H1 (cell line): ENCODE measurements at regions not wholly inside any gene's neighbourhood (a gene's known extent, or its start where the extent isn't known, plus 50 kb on each side); places are given as distances from the start of the nearest gene placed in this dataset.

Experiments
- CTCF ChIA-PET: fragments of 300-600 bp; sonication (Branson Sonifier 250); formaldehyde crosslinking; loops from one replicate; lab custom pipeline; 2021; ENCODE audit not compliant: partially characterized antibody; lab: Charles Lee
- POLR2A ChIA-PET: fragments of 300-600 bp; sonication (Branson Sonifier 250); formaldehyde crosslinking; loops from one replicate; lab custom pipeline; 2021; ENCODE audit warnings: inconsistent platforms; ENCODE audit not compliant: partially characterized antibody; lab: Charles Lee
- DNase-seq, 2 experiments: peaks; one replicate each; pipeline versions ENCODE4 v3.0.0 to v3.0.0-alpha.2; 2010 to 2022; ENCODE audit warnings: low spot score in 2 of 2, low read depth in 1 of 2, mixed read lengths in 1 of 2
- FAIRE-seq: peaks from 2 replicates; lab custom pipeline; 2011; peaks lifted over from hg19 to GRCh38; lab: Jason Lieb, UNC
- H2AFZ ChIP-seq: 2 replicates; pipeline ENCODE4 v1.8.1; 2012; ENCODE audit warnings: low read length, inconsistent platforms
- H2AK5ac ChIP-seq: 2 replicates; pipeline ENCODE4 v1.6.1; 2013; ENCODE audit warnings: low read depth, low read length
- H2BK120ac ChIP-seq: replicated peaks from 2 replicates; pipeline ENCODE3; 2013; ENCODE audit warnings: low read depth, low read length, inconsistent platforms
- H2BK12ac ChIP-seq: 2 replicates; pipeline ENCODE4 v1.6.1; 2013; ENCODE audit warnings: low read depth, low read length
- H2BK15ac ChIP-seq: 2 replicates; pipeline ENCODE4 v1.6.1; 2013; ENCODE audit warnings: low read length
- H2BK20ac ChIP-seq: 2 replicates; pipeline ENCODE4 v1.6.1; 2013; ENCODE audit warnings: low read length
- H2BK5ac ChIP-seq: 2 replicates; pipeline ENCODE4 v1.6.1; 2013; ENCODE audit warnings: low read depth, low read length
- H3K14ac ChIP-seq: 2 replicates; pipeline ENCODE4 v1.6.1; 2013; ENCODE audit warnings: inconsistent platforms; ENCODE audit not compliant: insufficient read length
- H3K18ac ChIP-seq: 2 replicates; pipeline ENCODE4 v1.6.1; 2013; ENCODE audit warnings: low read length; ENCODE audit errors: extremely low read depth
- H3K23ac ChIP-seq: 2 replicates; pipeline ENCODE4 v1.6.1; 2013; ENCODE audit warnings: inconsistent platforms; ENCODE audit not compliant: insufficient read length
- H3K23me2 ChIP-seq: 2 replicates; pipeline ENCODE4 v1.6.1; 2013; ENCODE audit warnings: low read depth, low read length
- H3K27ac ChIP-seq: 2 replicates; pipeline ENCODE4 v1.6.1; 2011; ENCODE audit warnings: low read depth, low read length, inconsistent platforms
- H3K27me3 ChIP-seq, 4 experiments: replicated peaks in 1 of 4; 1 replicate in 1 of 4; 2 replicates in 3 of 4; pipeline versions ENCODE4 v1.6.1 to v1.8.1; 2011 to 2013; ENCODE audit warnings: low read length in 3 of 4, mild to moderate bottlenecking in 3 of 4, inconsistent platforms in 2 of 4, mixed read lengths in 2 of 4, moderate library complexity in 1 of 4; ENCODE audit not compliant: control insufficient read depth in 3 of 4, insufficient read depth in 3 of 4; ENCODE audit errors: extremely low read depth in 1 of 4
- H3K36me3 ChIP-seq, 4 experiments: 2 replicates each; pipeline versions ENCODE4 v1.6.1 to v1.8.1; 2011 to 2013; ENCODE audit warnings: mild to moderate bottlenecking in 4 of 4, low read length in 3 of 4, moderate library complexity in 2 of 4, control low read depth in 1 of 4, inconsistent platforms in 1 of 4; ENCODE audit not compliant: insufficient read depth in 4 of 4, control insufficient read depth in 2 of 4
- H3K4ac ChIP-seq: replicated peaks from 2 replicates; pipeline ENCODE3; 2013; ENCODE audit warnings: low read length, low read depth, mixed read lengths, inconsistent platforms; ENCODE audit not compliant: insufficient read length
- H3K4me1 ChIP-seq, 4 experiments: replicated peaks in 1 of 4; 1 replicate in 1 of 4; 2 replicates in 3 of 4; pipeline versions ENCODE4 v1.6.1 to v1.8.1; 2011 to 2013; ENCODE audit warnings: low read length in 3 of 4, inconsistent platforms in 2 of 4, mixed read lengths in 1 of 4; ENCODE audit not compliant: insufficient read depth in 4 of 4, control insufficient read depth in 3 of 4
- H3K4me2 ChIP-seq, 2 experiments: 2 replicates each; pipeline versions ENCODE4 v1.6.1 to v1.8.1; 2011 to 2013; ENCODE audit warnings: low read depth in 2 of 2, low read length in 2 of 2, control low read depth in 1 of 2, inconsistent platforms in 1 of 2, mild to moderate bottlenecking in 1 of 2; ENCODE audit not compliant: insufficient read depth in 1 of 2
- H3K4me3 ChIP-seq, 4 experiments: fragments of 200-600, 300-600 bp in 1 of 4; sonication (generic), shearing (Covaris generic), sonication (Bioruptor Twin) in 1 of 4; 2 replicates each; pipeline versions ENCODE4 v1.5.1 to v1.8.1; 2011 to 2016; ENCODE audit warnings: low read length in 4 of 4, low read depth in 3 of 4, control low read depth in 2 of 4, inconsistent platforms in 2 of 4, mild to moderate bottlenecking in 2 of 4, mixed read lengths in 1 of 4, moderate library complexity in 1 of 4; ENCODE audit not compliant: insufficient read depth in 2 of 4; ENCODE audit errors: extremely low read depth in 1 of 4
- H3K56ac ChIP-seq: replicated peaks from 2 replicates; pipeline ENCODE3; 2013; ENCODE audit warnings: low read depth, mild to moderate bottlenecking, mixed read lengths, low read length, inconsistent platforms; ENCODE audit not compliant: insufficient read length
- H3K79me1 ChIP-seq: 2 replicates; pipeline ENCODE4 v1.6.1; 2013; ENCODE audit warnings: low read depth, low read length, control low read depth
- H3K79me2 ChIP-seq, 2 experiments: 2 replicates each; pipeline versions ENCODE4 v1.6.1 to v1.8.1; 2012 to 2013; ENCODE audit warnings: low read length in 2 of 2, mild to moderate bottlenecking in 2 of 2, inconsistent platforms in 1 of 2; ENCODE audit not compliant: insufficient read depth in 2 of 2, control insufficient read depth in 1 of 2
- H3K9ac ChIP-seq, 4 experiments: replicated peaks in 1 of 4; 1 replicate in 1 of 4; 2 replicates in 3 of 4; pipeline versions ENCODE4 v1.6.1 to v1.8.1; 2011 to 2013; ENCODE audit warnings: low read depth in 3 of 4, low read length in 3 of 4, control low read depth in 2 of 4, mild to moderate bottlenecking in 2 of 4, moderate library complexity in 2 of 4, inconsistent platforms in 1 of 4; ENCODE audit errors: extremely low read depth in 1 of 4
- H3K9me3 ChIP-seq, 2 experiments: 2 replicates each; pipeline versions ENCODE4 v1.6.1 to v1.8.1; 2012 to 2013; ENCODE audit warnings: mild to moderate bottlenecking in 2 of 2, moderate library complexity in 2 of 2, control low read depth in 1 of 2, inconsistent platforms in 1 of 2, low read depth in 1 of 2, low read length in 1 of 2, mixed read lengths in 1 of 2; ENCODE audit not compliant: insufficient read depth in 2 of 2
- H4K20me1 ChIP-seq, 2 experiments: replicated peaks in 1 of 2; 2 replicates each; pipeline versions ENCODE3 to v1.8.1; 2011 to 2013; ENCODE audit warnings: inconsistent platforms in 2 of 2, low read length in 2 of 2, mild to moderate bottlenecking in 1 of 2; ENCODE audit not compliant: insufficient read depth in 2 of 2, control insufficient read depth in 1 of 2
- H4K5ac ChIP-seq: 2 replicates; pipeline ENCODE4 v1.6.1; 2013; ENCODE audit warnings: low read length, low read depth, mixed read lengths, inconsistent platforms; ENCODE audit not compliant: insufficient read length
- H4K8ac ChIP-seq: 2 replicates; pipeline ENCODE4 v1.8.0; 2013; ENCODE audit warnings: mild to moderate bottlenecking, moderate library complexity, low read length, inconsistent platforms; ENCODE audit not compliant: insufficient read depth; ENCODE audit errors: extremely low read depth
- H4K91ac ChIP-seq: replicated peaks from 2 replicates; pipeline ENCODE3; 2013; ENCODE audit warnings: low read length, mixed read lengths, inconsistent platforms; ENCODE audit not compliant: insufficient read length
- BACH1 ChIP-seq: IDR thresholded peaks from 2 replicates; pipeline ENCODE4 v1.6.1; 2012; ENCODE audit warnings: low read length, improper control_type of control experiment
- RAD21 ChIP-seq, 2 experiments: IDR thresholded peaks in 1 of 2; conservative IDR thresholded peaks in 1 of 2; 2 replicates each; pipeline ENCODE4 v1.6.1; 2011; ENCODE audit warnings: low read depth in 2 of 2, low read length in 2 of 2, improper control_type of control experiment in 1 of 2, inconsistent platforms in 1 of 2, mild to moderate bottlenecking in 1 of 2, moderate library complexity in 1 of 2
- TEAD4 ChIP-seq: IDR thresholded peaks from 2 replicates; pipeline ENCODE4 v1.6.1; 2012; ENCODE audit warnings: low read depth, low read length, inconsistent platforms, mixed read lengths
- YY1 ChIP-seq: IDR thresholded peaks from 2 replicates; pipeline ENCODE4 v1.6.1; 2011; ENCODE audit warnings: low read depth, mild to moderate bottlenecking, low read length
- WGBS, 2 experiments: shearing (Covaris generic) in 1 of 2; methylation state at CpG; one replicate each; pipeline versions ENCODE4 v1.1.6 to v1.1.7; 2013 to 2015; ENCODE audit warnings: low lambda C conversion rate in 2 of 2, mixed read lengths in 2 of 2, inconsistent platforms in 1 of 2, low coverage in 1 of 2, missing lambda C conversion rate in 1 of 2; ENCODE audit not compliant: insufficient replicate concordance in 2 of 2, insufficient coverage in 1 of 2, insufficient read length in 1 of 2; ENCODE audit errors: extremely low coverage in 1 of 2, missing lambda C conversion rate in 1 of 2; 5-methylcytosine and 5-hydroxymethylcytosine counted together

- no peaks in the 10 kb centered on the region for H3K23me2 ChIP-seq
- no peaks in the 10 kb centered on the region for H3K36me3 ChIP-seq
- H3K27ac ChIP-seq = no peak overlapping the region
- H3K23ac ChIP-seq = no peak overlapping the region
- no peaks in the 10 kb centered on the region for H3K9me3 ChIP-seq
- no peak overlapping the region for H2BK20ac ChIP-seq
- H3K4me2 ChIP-seq = no peak overlapping the region
- H4K20me1 ChIP-seq = no peaks in the 10 kb centered on the region
- H2BK5ac ChIP-seq = no peak overlapping the region
- ChIA-PET CTCF (interaction anchor here (0.7 to 1.4 kb wide), 3 partner anchors 12 to 88 kb away, joined by 3 read pairs; no protein-coding TSS in a partner anchor), POLR2A (no interaction called here)
- H3K9ac ChIP-seq = no peak overlapping the region
- H3K56ac ChIP-seq = no peak overlapping the region
- no peak overlapping the region for H3K4ac ChIP-seq
- no peaks in the 10 kb centered on the region; a peak in 1 of 7 replicates for H3K4me1 ChIP-seq
- H3K14ac ChIP-seq = no peak overlapping the region
- FAIRE-seq (no peak), DNase-seq (no peak)
- no peak overlapping the region for H2BK12ac ChIP-seq
- H2BK120ac ChIP-seq = no peak overlapping the region
- H2AFZ ChIP-seq = no peak overlapping the region
- no peak overlapping the region for H3K18ac ChIP-seq
- H2AK5ac ChIP-seq = no peak overlapping the region
- no peaks in the 10 kb centered on the region for H3K27me3 ChIP-seq
- no peak overlapping the region for H4K91ac ChIP-seq
- no peak overlapping the region for H4K8ac ChIP-seq
- no peaks in the 10 kb centered on the region for H3K79me2 ChIP-seq
- no peaks in the 10 kb centered on the region for H3K79me1 ChIP-seq
- no peak overlapping the region for H3K4me3 ChIP-seq
- 86% methylated on average over 3 of the region's 3 CpGs; no CpG with 5 or more reads in 1 of the 2 experiments for WGBS, 2 experiments
- H4K5ac ChIP-seq = no peak overlapping the region
- H2BK15ac ChIP-seq = no peak overlapping the region
- TF ChIP-seq RAD21 (IDR thresholded peaks at IDR 0.05 in 1 of 2, conservative IDR thresholded peaks at IDR 0.05 in 1 of 2; ENCODE audit: low read depth in 2 of 2, low read length in 2 of 2) (no peak), TEAD4 (no peak), YY1 (no peak), BACH1 (no peak)
Measured at GRCh38 chr9:23255346-23255745, 570.7 kb downstream of the ELAVL2 start.
